Hippocampal formation (tissue), 2 donors: ENCODE measurements at regions not wholly inside any gene's neighbourhood (a gene's known extent, or its start where the extent isn't known, plus 50 kb on each side); places are given as distances from the start of the nearest gene placed in this dataset.

Experiments
- DNase-seq, 2 donors: peaks; one replicate each; lab custom pipeline; 2025; lab: John Stamatoyannopoulos, UW

DNA sequence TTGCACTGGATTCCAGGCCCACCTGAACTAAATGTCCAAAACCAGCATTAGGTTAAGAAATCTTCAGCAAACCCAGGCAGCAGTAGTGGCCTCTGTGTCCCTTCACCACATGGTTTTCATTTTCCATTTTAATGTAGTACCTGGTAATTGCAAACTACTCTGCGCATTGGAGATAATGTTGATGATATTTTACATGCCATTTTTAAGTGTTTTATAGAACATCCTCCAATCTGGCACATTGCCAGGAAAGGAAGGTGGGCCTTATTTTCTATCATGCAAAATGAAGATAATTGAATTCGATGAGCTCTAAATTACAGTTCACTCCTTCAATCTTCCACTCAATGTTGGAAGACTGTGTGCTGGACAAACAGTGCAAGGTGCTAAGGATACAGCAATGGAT, 89.5 kb downstream of the ZC3H11B start:
- no peak for DNase-seq

DNA sequence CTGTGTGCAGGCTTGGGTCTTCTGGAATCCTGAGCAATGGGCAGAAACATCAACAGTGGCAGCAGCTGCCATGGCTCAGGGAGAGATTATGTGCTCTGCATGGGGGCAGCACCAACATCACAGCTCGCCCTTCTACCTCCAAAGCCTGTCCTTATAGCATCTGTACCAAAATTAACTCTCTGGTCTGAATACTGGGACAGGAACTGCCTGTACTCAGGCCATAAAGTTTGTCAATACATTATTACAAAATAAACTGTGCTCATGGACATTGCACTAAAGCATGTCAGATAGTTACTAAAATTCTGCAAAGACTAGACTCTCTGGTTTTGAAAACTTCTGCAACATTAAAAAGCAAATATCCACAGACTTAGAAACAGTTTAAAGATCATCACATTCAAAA, 91.6 kb downstream of the ZC3H11B start:
- DNase-seq = no peak

DNA sequence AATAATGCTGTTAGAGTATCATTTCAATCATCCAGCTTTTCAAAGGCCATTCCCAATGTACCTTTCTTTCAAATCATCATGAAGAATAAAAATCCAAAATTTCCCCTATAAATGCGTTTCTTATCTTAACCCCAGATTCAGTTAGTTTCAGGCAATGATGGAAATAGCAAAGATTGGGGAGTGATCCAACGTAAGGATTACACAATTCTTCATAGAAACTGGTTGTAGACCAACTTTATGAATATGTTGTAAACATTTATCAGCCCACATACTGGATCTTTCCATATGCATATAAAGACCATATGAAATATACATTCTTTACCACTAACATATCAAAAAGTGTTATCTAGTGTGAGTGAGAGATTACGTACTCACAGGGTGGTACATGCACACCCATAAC, 92.7 kb downstream of the ZC3H11B start:
- no peak for DNase-seq

DNA sequence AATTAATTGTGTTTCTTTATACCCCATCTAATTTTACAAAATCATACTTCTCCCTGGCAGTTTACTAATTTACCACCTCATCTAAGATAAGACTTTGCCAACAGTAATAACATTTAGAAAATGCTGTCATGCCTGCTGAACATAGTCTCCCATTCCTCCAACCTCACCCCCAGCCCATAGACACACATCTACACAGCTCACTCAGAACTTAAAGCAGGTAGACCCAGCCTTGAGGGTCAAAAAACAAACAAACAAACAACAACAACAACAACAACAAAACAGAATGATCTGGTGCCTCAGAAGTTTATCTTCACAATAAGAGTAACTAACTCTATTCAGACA, 94.0 kb downstream of the ZC3H11B start:
- no peak for DNase-seq

DNA sequence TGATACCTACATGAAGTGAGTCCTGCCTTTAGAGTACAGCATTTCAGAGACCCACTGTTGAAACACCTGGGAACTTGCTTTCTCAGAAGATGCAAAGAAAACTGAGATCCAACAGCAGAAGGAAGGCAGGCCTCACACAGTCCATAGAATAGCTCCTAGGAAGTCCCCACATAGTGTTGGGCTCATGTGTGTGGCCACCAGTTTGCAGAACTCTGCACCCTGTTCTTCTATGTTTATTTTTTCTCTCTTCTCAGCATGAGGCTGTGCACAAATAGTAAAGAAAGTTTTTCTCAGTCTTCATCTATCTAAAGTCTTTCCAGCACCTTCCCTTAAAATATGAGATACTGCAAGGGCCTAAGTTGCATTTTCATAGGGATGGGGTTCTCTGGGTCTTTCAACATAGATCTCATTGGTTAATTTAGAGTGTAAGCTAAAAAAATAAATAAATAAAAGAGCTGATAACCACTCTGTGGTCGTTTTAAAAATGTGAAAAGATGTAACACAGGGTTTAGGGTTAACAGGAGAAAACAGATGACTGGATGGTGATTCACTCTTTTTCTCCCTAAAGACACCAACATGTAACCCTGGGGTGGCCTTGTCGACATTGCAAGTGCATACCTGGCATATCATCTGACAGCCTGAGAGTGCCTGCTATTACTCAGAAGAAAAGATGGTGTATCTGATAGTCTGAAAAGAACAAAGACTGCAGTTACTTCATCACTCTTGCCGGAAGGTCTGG, 94.6 kb downstream of the ZC3H11B start:
- DNase-seq = no peak

DNA sequence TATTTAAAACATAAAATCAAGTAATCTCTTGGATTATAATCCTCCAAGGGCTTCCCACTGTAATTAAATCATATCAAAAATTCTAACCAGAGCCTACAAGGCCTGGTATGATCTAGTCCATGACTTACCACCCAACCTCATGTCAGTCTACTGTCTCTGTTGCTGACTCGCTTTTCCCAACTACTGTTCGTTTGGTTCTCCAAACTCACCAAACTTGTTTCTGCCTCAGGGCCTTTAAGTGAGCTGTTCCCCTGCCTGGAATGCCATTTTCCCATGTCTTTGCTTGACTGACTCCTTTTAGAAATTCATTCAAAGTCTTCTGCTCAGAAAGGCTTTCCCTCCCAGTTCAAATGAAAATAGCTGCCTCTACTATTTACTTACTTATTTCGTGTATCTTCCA, 95.9 kb downstream of the ZC3H11B start:
- DNase-seq = no peak

DNA sequence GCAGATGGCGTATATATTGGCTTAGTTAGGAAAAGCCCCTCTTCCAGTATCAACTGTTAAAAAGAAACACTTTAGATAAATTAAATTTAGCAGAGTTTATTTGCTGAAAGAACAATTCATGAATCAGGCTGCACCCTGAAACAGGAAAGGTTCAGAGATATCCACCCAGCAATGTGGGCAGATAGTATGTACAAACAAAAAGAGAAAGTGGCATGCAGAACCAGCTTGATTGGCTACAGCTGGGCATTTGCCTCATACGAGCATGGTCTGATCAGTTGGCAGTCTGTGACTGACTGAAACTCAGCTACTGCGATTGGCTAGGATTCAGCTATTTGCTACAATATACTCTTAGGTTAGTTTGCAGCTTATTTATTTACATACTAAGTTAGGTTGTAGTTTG, 98.2 kb downstream of the ZC3H11B start:
- no peak for DNase-seq

DNA sequence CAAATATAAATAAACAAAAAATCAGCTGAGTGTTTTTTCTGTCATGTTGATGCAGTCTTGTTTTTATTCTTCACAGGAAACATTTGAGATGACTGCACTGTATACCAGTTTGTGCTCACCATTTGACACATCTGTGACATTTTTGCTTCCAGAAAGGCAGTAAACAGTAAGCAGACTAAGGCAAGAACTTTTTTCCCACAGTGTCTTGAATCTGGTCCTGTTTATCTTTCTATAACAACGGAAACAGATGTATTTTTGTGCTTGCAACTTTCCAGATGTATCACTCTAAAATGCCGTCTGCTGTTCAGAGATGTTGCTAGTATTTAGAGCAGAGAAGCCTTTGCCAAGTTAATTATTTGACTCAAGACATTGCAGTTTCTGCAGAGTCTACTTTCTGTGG, 105.5 kb downstream of the ZC3H11B start:
- no peak for DNase-seq

GRCh38 chr1:219506936-219507335, 106.0 kb downstream of the ZC3H11B start:
- DNase-seq = no peak

- no peak for DNase-seq
These were observed 106.4 kb downstream of the ZC3H11B start for GRCh38 chr1:219506473-219506899.

- DNase-seq = no peak
These were observed 107.0 kb downstream of the ZC3H11B start for GRCh38 chr1:219505886-219506285.

DNA sequence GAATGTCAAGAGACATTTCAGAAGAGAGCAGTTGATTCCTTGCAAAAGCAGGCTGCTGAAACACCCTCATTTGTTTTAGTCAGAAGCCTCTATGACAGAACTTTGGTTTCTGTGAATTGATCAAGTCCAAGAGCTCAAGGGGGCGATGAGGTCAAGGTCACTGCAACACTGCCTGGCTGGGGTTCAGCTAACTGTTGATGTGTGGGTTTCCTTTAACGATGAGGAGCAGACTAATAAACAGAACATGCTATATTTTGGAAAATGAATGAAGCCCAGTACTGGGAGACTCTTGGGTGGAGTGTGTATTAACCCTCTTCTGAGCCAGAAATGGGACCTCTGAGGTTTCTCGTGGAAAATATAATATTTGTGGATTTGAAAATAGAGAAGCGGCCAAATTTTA, 109.3 kb downstream of the ZC3H11B start:
- DNase-seq = no peak

GRCh38 chr1:219500327-219500897, 112.5 kb downstream of the ZC3H11B start:
- no peak for DNase-seq

DNA sequence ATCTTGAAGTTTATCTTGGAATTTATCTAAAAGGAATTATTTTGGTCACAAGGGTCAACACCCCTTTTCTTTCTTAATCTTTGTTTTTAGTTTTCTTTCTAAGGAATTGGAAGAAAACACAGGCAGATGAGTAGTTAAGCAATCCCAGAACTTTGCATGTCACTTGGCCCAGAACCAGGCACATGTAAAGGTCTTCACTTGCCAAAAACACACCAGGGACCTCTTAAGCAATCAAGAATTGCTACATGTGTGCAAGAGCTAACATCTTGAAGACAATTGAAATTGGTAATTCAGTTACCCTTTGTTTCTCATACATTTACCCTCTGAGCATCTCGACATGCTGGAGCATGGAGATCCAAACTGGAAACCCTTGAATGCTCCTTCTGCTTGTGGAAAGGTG, 114.2 kb downstream of the ZC3H11B start:
- no peak for DNase-seq

- DNase-seq = no peak
These were observed 117.0 kb downstream of the ZC3H11B start for GRCh38 chr1:219495737-219496408.

- no peak for DNase-seq
These were observed 120.2 kb downstream of the ZC3H11B start for GRCh38 chr1:219492717-219493116.

- DNase-seq = no peak
These were observed 122.3 kb downstream of the ZC3H11B start for GRCh38 chr1:219490566-219490965.

GRCh38 chr1:219489636-219490035, 123.3 kb downstream of the ZC3H11B start:
- DNase-seq = no peak

DNA sequence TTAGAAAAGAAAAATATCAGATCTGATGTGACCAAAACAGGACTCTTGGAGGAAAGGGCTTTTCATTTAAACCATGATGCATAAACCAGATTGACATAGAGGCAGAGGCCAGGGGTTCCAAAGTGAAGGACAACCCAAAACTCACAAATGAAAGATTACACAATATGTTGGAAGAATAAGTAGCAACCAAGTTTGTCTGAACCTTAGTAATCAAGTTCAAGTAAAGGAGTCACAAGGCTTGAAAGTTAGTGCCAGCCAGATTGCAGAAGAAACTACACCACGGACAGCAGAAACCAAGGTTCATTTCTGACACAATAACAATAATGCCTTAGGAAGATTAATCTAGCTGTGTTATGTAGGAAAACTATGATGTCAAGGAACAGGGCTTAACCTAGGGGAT, 124.6 kb downstream of the ZC3H11B start:
- no peak for DNase-seq

DNA sequence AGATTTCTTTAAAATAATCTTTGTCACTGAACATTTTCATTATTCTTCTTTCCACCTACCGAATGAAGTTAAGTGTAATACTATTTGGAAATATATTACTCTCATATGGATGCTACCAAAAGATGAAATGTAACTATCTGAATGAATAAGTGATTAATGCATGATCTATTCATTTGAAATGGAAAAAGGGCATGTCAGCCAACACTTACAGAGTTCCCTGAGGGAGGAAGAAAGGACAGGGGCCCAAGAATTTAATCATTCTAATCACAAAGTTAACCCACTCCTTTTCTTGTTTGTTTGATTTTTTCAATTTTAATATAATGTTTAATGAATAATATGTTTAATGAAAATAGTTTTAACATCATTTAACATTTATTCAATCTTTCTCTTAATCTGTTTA, 129.4 kb downstream of the ZC3H11B start:
- no peak for DNase-seq

GRCh38 chr1:219480011-219480410, 132.9 kb downstream of the ZC3H11B start:
- DNase-seq = no peak

DNA sequence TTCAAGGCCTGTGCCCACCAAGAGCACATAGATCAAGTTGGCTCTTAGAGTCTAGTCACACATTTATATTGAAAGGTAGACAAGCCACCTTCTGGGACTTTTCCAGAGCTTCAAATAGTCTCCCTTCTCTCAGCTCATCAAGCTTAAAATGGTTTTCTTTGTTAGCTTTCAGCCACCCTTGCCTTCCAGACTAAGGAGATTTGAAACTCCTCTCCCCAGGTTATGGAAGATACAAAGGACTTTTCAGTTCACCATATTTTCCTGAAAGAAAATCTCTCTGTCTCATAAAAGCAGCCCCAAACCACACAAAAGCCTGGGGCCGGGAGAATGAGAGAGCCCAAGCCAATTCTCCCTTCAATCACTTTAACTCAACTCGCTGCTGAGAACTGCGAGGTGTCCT, 134.1 kb downstream of the ZC3H11B start:
- no peak for DNase-seq

DNA sequence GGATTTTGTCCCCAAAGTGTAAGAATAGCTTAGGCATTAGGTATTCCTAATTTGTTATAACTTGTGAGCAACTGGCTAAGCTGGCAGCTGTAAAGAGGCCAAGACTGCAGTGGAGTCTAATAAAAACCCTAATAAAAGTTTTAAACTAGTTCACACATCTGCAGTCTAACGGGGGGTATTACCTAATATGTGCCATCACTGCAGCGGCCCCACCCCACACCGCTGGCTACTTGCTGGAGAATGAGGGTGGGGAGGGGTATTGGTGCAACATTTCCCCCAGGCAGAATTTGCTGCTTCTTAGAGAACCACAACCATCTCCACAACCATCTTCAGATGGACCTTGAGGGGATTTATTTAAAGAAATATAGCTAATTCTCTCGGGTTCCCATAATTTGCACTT, 135.0 kb downstream of the ZC3H11B start:
- DNase-seq = no peak

GRCh38 chr1:219476716-219477115, 136.2 kb downstream of the ZC3H11B start:
- no peak for DNase-seq
